ENCODE measurements at regions not wholly inside any gene's neighbourhood (a gene's known extent, or its start where the extent isn't known, plus 50 kb on each side); places are given as distances from the start of the nearest gene placed in this dataset.

- TF ChIP-seq CTCF (conservative IDR thresholded peaks at IDR 0.05 in 1 of 2, IDR thresholded peaks at IDR 0.05 in 1 of 2; ENCODE audit: low read depth in 1 of 2, low read length in 2 of 2) (no peak), EZH2 (IDR thresholded peaks at IDR 0.05; ENCODE audit: low read length, missing control alignments) (no peak)
Observed at GRCh38 chr10:78281627-78282026, 248.0 kb downstream of the RPS24 start.
